Right ventricle myocardium superior (tissue), 1 donor: ENCODE measurements at regions not wholly inside any gene's neighbourhood (a gene's known extent, or its start where the extent isn't known, plus 50 kb on each side); places are given as distances from the start of the nearest gene placed in this dataset.
"Not testable (repeated sequence)": the region's sequence is repeated elsewhere in the genome, so short reads cannot be mapped to it uniquely, and the experiment has no call there.

ENCODE experiments used
- ATAC-seq: fragments of 200-7000 bp; cut with Tn5 transposase; one replicate; pipeline ENCODE4 v1.9.1; 2020; ENCODE audit warnings: mild to moderate bottlenecking; ENCODE audit not compliant: poor library complexity
- DNase-seq: peaks from one replicate; pipeline ENCODE4 v3.0.0-alpha.2; 2020
- intact Hi-C: fragments of 100-400 bp; cut with DNase I; formaldehyde crosslinking; loops from one replicate; pipeline ENCODE4 v1.11.2; 2022
- donor health status: DM: no; HTN: yes; CAD: no; lungs with severe emphysema.

GRCh38 chr6:71007298-71007697 lies 50.4 kb upstream of the B3GAT2 start:
- not testable (repeated sequence) for DNase-seq

GRCh38 chr6:71011871-71012371 lies 55.1 kb upstream of the B3GAT2 start:
- intact Hi-C loops = loop anchor here (5.0 to 10.0 kb wide), 2 partner anchors 640 to 707 kb away; partner anchors contain the start of gene COL9A1
- no peak for DNase-seq
- ATAC-seq = no peak

More at GRCh38 chr6:71007298-71007697, 50.4 kb upstream of the B3GAT2 start:
- ATAC-seq, intact Hi-C loops: not testable (repeated sequence)

GRCh38 chr6:71012866-71013469 lies 56.1 kb upstream of the B3GAT2 start:
- intact Hi-C loops = loop anchor here (5.0 to 10.0 kb wide), 2 partner anchors 641 to 708 kb away; partner anchors contain the start of gene COL9A1
- peak; percentile 74 for ATAC-seq
- DNase-seq = no peak

GRCh38 chr6:71015392-71015791 lies 58.5 kb upstream of the B3GAT2 start:
- no peak for DNase-seq
- intact Hi-C loops = loop anchor here (10.0 kb wide), 1 partner anchor 711 kb away; the partner anchor contains the start of gene COL9A1
- no peak for ATAC-seq

- intact Hi-C loops = no loop called here
- DNase-seq = no peak
- no peak for ATAC-seq
These were observed 71.5 kb upstream of the B3GAT2 start for GRCh38 chr6:71028236-71028876.

- intact Hi-C loops = no loop called here
- ATAC-seq = no peak
- no peak for DNase-seq
These were observed 72.0 kb upstream of the B3GAT2 start for GRCh38 chr6:71028877-71029252.

- DNase-seq (no peak), ATAC-seq (no peak)
- intact Hi-C loops = no loop called here
These were observed 72.7 kb upstream of the B3GAT2 start for GRCh38 chr6:71029555-71029954.

GRCh38 chr6:71031912-71032311 lies 75.1 kb upstream of the B3GAT2 start:
- intact Hi-C loops = no loop called here

GRCh38 chr6:71033171-71033570 lies 76.3 kb upstream of the B3GAT2 start:
- no peak for DNase-seq
- intact Hi-C loops = no loop called here
- no peak for ATAC-seq

More at GRCh38 chr6:71031912-71032311, 75.1 kb upstream of the B3GAT2 start:
- no peak for DNase-seq
- no peak for ATAC-seq

GRCh38 chr6:71033890-71034289 lies 77.0 kb upstream of the B3GAT2 start:
- DNase-seq = no peak
- intact Hi-C loops = no loop called here
- no peak for ATAC-seq

GRCh38 chr6:71034563-71035345 lies 77.9 kb upstream of the B3GAT2 start:
- intact Hi-C loops = no loop called here
- DNase-seq = no peak
- no peak for ATAC-seq

- intact Hi-C loops = no loop called here
- ATAC-seq (no peak), DNase-seq (no peak)
These were observed 79.0 kb upstream of the B3GAT2 start for GRCh38 chr6:71035871-71036270.

- DNase-seq (no peak), ATAC-seq (no peak)
- intact Hi-C loops = no loop called here
These were observed 82.0 kb upstream of the B3GAT2 start for GRCh38 chr6:71038711-71039344.

- no peak for ATAC-seq
These were observed 83.2 kb upstream of the B3GAT2 start for GRCh38 chr6:71040043-71040442.

GRCh38 chr6:71040841-71041240 lies 84.0 kb upstream of the B3GAT2 start:
- intact Hi-C loops = no loop called here
- no peak for DNase-seq
- no peak for ATAC-seq

More at GRCh38 chr6:71040043-71040442, 83.2 kb upstream of the B3GAT2 start:
- intact Hi-C loops = no loop called here
- no peak for DNase-seq

- no peak for ATAC-seq
- peak; percentile 41 for DNase-seq
- intact Hi-C loops = no loop called here
These were observed 87.0 kb upstream of the B3GAT2 start for GRCh38 chr6:71043902-71044301.

- intact Hi-C loops = no loop called here
- DNase-seq (no peak), ATAC-seq (no peak)
These were observed 87.9 kb upstream of the B3GAT2 start for GRCh38 chr6:71044753-71045152.

GRCh38 chr6:71045296-71045695 lies 88.4 kb upstream of the B3GAT2 start:
- intact Hi-C loops = no loop called here
- DNase-seq (no peak), ATAC-seq (no peak)

- DNase-seq (no peak), ATAC-seq (no peak)
- intact Hi-C loops = no loop called here
These were observed 90.6 kb upstream of the B3GAT2 start for GRCh38 chr6:71047417-71047816.
